ENCODE measurements at regions not wholly inside any gene's neighbourhood (a gene's known extent, or its start where the extent isn't known, plus 50 kb on each side); places are given as distances from the start of the nearest gene placed in this dataset.

- H3K27ac Mint-ChIP-seq (ENCODE audit: low read depth, unreplicated experiment): peak overlapping the region; percentile 36
- no peaks in the 10 kb centered on the region for H3K36me3 Mint-ChIP-seq (ENCODE audit: insufficient read depth, unreplicated experiment)
- no peak for TF ChIP-seq CTCF (IDR thresholded peaks at IDR 0.05; ENCODE audit: unreplicated experiment)
- CTCF ChIA-PET: interaction anchor here (0.5 kb wide), 1 partner anchor 789 kb away, joined by 3 read pairs; no protein-coding TSS in a partner anchor
- no peak overlapping the region for H3K4me3 Mint-ChIP-seq (ENCODE audit: unreplicated experiment)
- POLR2A ChIA-PET: interaction anchor here (0.7 to 0.9 kb wide), 3 partner anchors 41 to 296 kb away, joined by 3 to 5 read pairs (median 4); no protein-coding TSS in a partner anchor
- no peak for DNase-seq (ENCODE audit: unreplicated experiment)
- intact Hi-C loops (cut with micrococcal nuclease): no loop called here
- H3K27me3 Mint-ChIP-seq (ENCODE audit: insufficient read depth, unreplicated experiment): no peaks in the 10 kb centered on the region
- BruUV-seq (replicated peaks): no TSS peak
- peaks cover 6% of the 10 kb centered on the region for H3K4me1 Mint-ChIP-seq (ENCODE audit: insufficient read depth, unreplicated experiment)
- peaks cover 3% of the 10 kb centered on the region for H3K9me3 Mint-ChIP-seq (ENCODE audit: unreplicated experiment)
Observed at GRCh38 chr18:28657961-28658360, 481.0 kb upstream of the CDH2 start.

GRCh38 chr18:28652654-28653053 is 475.7 kb upstream of the CDH2 start:
- TF ChIP-seq CTCF (IDR thresholded peaks at IDR 0.05; ENCODE audit: unreplicated experiment): no peak
- Mint-ChIP-seq H3K4me3 (ENCODE audit: unreplicated experiment) (no peak overlapping the region), H3K27ac (ENCODE audit: low read depth, unreplicated experiment) (no peak overlapping the region), H3K36me3 (ENCODE audit: insufficient read depth, unreplicated experiment) (no peaks in the 10 kb centered on the region), H3K4me1 (ENCODE audit: insufficient read depth, unreplicated experiment) (peaks cover 6% of the 10 kb centered on the region), H3K27me3 (ENCODE audit: insufficient read depth, unreplicated experiment) (no peaks in the 10 kb centered on the region), H3K9me3 (ENCODE audit: unreplicated experiment) (peaks cover 6% of the 10 kb centered on the region)
- CTCF ChIA-PET: interaction anchor here (0.5 kb wide), 1 partner anchor 1440 kb away, joined by 3 read pairs; no protein-coding TSS in a partner anchor
- BruUV-seq (replicated peaks): no TSS peak
- intact Hi-C loops (cut with micrococcal nuclease): no loop called here
- no peak for DNase-seq (ENCODE audit: unreplicated experiment)
- POLR2A ChIA-PET: no interaction called here

- no peak overlapping the region for H3K4me3 Mint-ChIP-seq (ENCODE audit: unreplicated experiment)
- H3K27me3 Mint-ChIP-seq (ENCODE audit: insufficient read depth, unreplicated experiment): no peaks in the 10 kb centered on the region
- no peak for TF ChIP-seq CTCF (IDR thresholded peaks at IDR 0.05; ENCODE audit: unreplicated experiment)
- H3K36me3 Mint-ChIP-seq (ENCODE audit: insufficient read depth, unreplicated experiment): no peaks in the 10 kb centered on the region
- no peak overlapping the region for H3K27ac Mint-ChIP-seq (ENCODE audit: low read depth, unreplicated experiment)
- intact Hi-C loops (cut with micrococcal nuclease): no loop called here
- no peak for DNase-seq (ENCODE audit: unreplicated experiment)
- ChIA-PET POLR2A (interaction anchor here (0.8 kb wide), 1 partner anchor 497 kb away, joined by 3 read pairs; no protein-coding TSS in a partner anchor), CTCF (no interaction called here)
- BruUV-seq (replicated peaks): no TSS peak
- peaks cover 6% of the 10 kb centered on the region for H3K9me3 Mint-ChIP-seq (ENCODE audit: unreplicated experiment)
- H3K4me1 Mint-ChIP-seq (ENCODE audit: insufficient read depth, unreplicated experiment): peaks cover 6% of the 10 kb centered on the region
Observed at GRCh38 chr18:28651298-28651697, 474.4 kb upstream of the CDH2 start.

- intact Hi-C loops (cut with micrococcal nuclease): no loop called here
- ChIA-PET POLR2A (no interaction called here), CTCF (interaction anchor here (0.7 to 0.8 kb wide), 2 partner anchors 95 to 574 kb away, joined by 3 read pairs; no protein-coding TSS in a partner anchor)
- BruUV-seq (replicated peaks): no TSS peak
- H3K27me3 Mint-ChIP-seq (ENCODE audit: insufficient read depth, unreplicated experiment): no peaks in the 10 kb centered on the region
- H3K4me1 Mint-ChIP-seq (ENCODE audit: insufficient read depth, unreplicated experiment): peaks cover 6% of the 10 kb centered on the region
- H3K36me3 Mint-ChIP-seq (ENCODE audit: insufficient read depth, unreplicated experiment): no peaks in the 10 kb centered on the region
- DNase-seq (ENCODE audit: unreplicated experiment): peak; percentile 16
- H3K4me3 Mint-ChIP-seq (ENCODE audit: unreplicated experiment): no peak overlapping the region
- H3K27ac Mint-ChIP-seq (ENCODE audit: low read depth, unreplicated experiment): no peak overlapping the region
- peaks cover 6% of the 10 kb centered on the region for H3K9me3 Mint-ChIP-seq (ENCODE audit: unreplicated experiment)
- TF ChIP-seq CTCF (IDR thresholded peaks at IDR 0.05; ENCODE audit: unreplicated experiment): no peak
Observed at GRCh38 chr18:28650860-28651259, 473.9 kb upstream of the CDH2 start.

Measured in MCF 10A (cell line).